ENCODE measurements at regions not wholly inside any gene's neighbourhood (a gene's known extent, or its start where the extent isn't known, plus 50 kb on each side); places are given as distances from the start of the nearest gene placed in this dataset.

DNA sequence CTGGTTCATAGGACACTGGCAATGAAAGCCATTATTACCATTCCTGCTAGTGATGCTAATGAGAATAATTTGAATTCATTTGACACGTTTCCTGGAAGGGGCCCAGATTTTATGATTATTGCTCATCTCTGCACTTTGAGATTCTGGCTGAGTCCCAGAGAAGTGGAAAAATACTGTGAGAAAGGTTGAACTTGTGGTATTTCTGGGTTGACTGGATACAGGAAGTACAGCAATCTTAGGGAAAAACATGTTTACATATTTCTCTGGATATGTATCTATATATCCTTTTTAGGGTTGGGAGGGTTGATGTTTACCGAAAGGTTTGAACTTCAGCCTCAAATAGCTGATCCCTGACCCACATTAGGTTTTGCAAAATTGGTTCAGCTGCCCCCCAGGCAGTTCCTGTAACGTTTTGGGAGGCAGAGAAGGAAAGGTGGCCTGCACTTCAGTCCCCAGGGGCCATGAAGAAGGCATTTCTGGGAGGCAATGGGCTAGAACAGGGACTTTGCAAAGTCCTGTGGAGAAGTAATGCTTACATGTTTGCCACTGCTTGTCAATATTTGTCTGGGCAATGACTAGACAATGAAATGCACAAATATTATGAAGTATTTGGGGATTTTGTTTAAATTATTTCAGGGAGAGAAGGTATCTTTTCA is 253.7 kb upstream of the PITRM1 start:
- TF ChIP-seq MXI1 (IDR thresholded peaks at IDR 0.05; ENCODE audit: borderline replicate concordance, low read depth, low read length) (no peak), CTCF (conservative IDR thresholded peaks at IDR 0.05; ENCODE audit: low read depth, low read length) (no peak), POLR2A (IDR thresholded peaks at IDR 0.05; ENCODE audit: low read depth, low read length) (no peak), RAD21 (IDR thresholded peaks at IDR 0.05; ENCODE audit: low read length) (no peak), FOS (IDR thresholded peaks at IDR 0.05; ENCODE audit: low read depth, low read length) (no peak), CEBPB (IDR thresholded peaks at IDR 0.05; ENCODE audit: low read depth, low read length) (no peak), RCOR1 (IDR thresholded peaks at IDR 0.05; ENCODE audit: insufficient replicate concordance, low read length) (no peak), SMC3 (IDR thresholded peaks at IDR 0.05; ENCODE audit: low read depth, low read length) (no peak), MAZ (IDR thresholded peaks at IDR 0.05; ENCODE audit: borderline replicate concordance, low read depth, low read length) (no peak)
- TF ChIP-seq, protein P1, sequence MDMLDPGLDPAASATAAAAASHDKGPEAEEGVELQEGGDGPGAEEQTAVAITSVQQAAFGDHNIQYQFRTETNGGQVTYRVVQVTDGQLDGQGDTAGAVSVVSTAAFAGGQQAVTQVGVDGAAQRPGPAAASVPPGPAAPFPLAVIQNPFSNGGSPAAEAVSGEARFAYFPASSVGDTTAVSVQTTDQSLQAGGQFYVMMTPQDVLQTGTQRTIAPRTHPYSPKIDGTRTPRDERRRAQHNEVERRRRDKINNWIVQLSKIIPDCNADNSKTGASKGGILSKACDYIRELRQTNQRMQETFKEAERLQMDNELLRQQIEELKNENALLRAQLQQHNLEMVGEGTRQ (IDR thresholded peaks at IDR 0.05; ENCODE audit: low read depth, low read length): no peak
